ENCODE measurements at regions not wholly inside any gene's neighbourhood (a gene's known extent, or its start where the extent isn't known, plus 50 kb on each side); places are given as distances from the start of the nearest gene placed in this dataset.

- TF ChIP-seq CTCF (IDR thresholded peaks at IDR 0.05) = no peak
- no peak for TF ChIP-seq POLR2AphosphoS5 (IDR thresholded peaks at IDR 0.05; ENCODE audit: low read depth, low read length)
- TF ChIP-seq TCF7L2 (IDR thresholded peaks at IDR 0.05; ENCODE audit: low read depth, low read length) = no peak
- no peak for TF ChIP-seq SIN3A (IDR thresholded peaks at IDR 0.05; ENCODE audit: borderline replicate concordance, insufficient read depth, low read depth, low read length)
Observed at GRCh38 chr14:101123618-101124510, 220.3 kb upstream of the RTL1 start.

Measured in Panc1 (cell line).